GM10266 (cell line): ENCODE measurements at regions not wholly inside any gene's neighbourhood (a gene's known extent, or its start where the extent isn't known, plus 50 kb on each side); places are given as distances from the start of the nearest gene placed in this dataset.

Source experiments
- DNase-seq: peaks from one replicate; pipeline ENCODE4 v3.0.0; 2012; ENCODE audit errors: extremely low spot score
- CTCF ChIP-seq: IDR thresholded peaks from 2 replicates; pipeline ENCODE4 v1.5.1; 2012; ENCODE audit warnings: mild to moderate bottlenecking, low read depth; ENCODE audit not compliant: control insufficient read depth, insufficient read depth; ENCODE audit errors: missing control alignments

- no peak for TF ChIP-seq CTCF
- DNase-seq, result no peak
Observed at GRCh38 chr18:78421392-78421791, 558.2 kb upstream of the SALL3 start.

GRCh38 chr18:78422336-78422735 is 557.3 kb upstream of the SALL3 start:
- no peak for TF ChIP-seq CTCF
- DNase-seq, result no peak

GRCh38 chr18:78423811-78424210 is 555.8 kb upstream of the SALL3 start:
- TF ChIP-seq CTCF, result no peak
- DNase-seq, result no peak

GRCh38 chr18:78424403-78425018 is 555.1 kb upstream of the SALL3 start:
- TF ChIP-seq CTCF, result no peak
- DNase-seq, result no peak

- DNase-seq, result no peak
- no peak for TF ChIP-seq CTCF
Observed at GRCh38 chr18:78425019-78425412, 554.6 kb upstream of the SALL3 start.

- DNase-seq, result no peak
- TF ChIP-seq CTCF, result no peak
Observed at GRCh38 chr18:78427081-78427480, 552.5 kb upstream of the SALL3 start.

GRCh38 chr18:78429127-78430108 is 550.2 kb upstream of the SALL3 start:
- TF ChIP-seq CTCF, result no peak
- DNase-seq, result no peak
